Activated CD8-positive, alpha-beta memory T cell treated with anti-CD3 and anti-CD28 coated beads, Interleukin-2, amount 50 U/mL, for 24 hours (primary cell): ENCODE measurements at regions not wholly inside any gene's neighbourhood (a gene's known extent, or its start where the extent isn't known, plus 50 kb on each side); places are given as distances from the start of the nearest gene placed in this dataset.
A peak's percentile ranks its signal among the peaks of the same experiment; 100 is the strongest.

Source experiments
- DNase-seq: peaks from one replicate; pipeline ENCODE4 v3.0.0-alpha.2; 2020; ENCODE audit errors: extremely low read depth

DNA sequence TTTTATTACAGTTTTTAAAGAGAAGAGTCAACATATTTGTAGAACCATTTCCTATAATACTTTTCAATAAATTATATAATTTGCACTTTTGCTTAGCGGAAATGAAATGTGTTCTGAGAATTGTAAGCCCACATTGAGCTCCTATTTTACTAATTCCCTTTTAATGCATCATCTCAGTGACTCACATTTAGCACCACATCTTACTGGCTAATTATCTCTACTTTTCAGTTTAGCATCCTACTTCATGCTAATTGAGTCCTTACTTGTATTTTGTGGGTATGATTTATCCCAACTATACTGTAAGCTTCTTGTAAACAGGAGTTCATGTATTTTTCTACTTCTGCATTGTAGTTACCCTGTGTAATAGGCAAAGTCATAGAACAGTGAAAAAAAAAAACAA is 67.5 kb downstream of the TMX1 start:
- DNase-seq, result no peak

DNA sequence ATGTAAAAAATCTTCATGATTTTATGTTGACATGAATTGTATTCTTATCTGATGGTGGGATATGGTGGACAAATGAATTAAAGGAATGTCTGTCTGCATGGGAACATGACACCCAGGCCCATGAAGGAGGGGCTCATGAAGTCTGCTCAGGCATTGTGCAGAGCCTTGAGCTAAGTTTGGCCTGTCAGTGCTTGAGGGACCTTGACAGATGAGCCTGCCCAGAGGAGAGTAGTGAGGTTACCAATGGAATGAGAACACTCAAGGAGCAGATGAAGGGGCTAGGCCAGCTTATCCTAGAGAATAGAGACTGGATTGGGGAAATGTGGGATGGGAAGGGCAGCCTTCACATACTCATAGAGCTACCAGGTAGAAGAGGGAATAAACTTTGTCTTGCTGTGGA is 68.8 kb downstream of the TMX1 start:
- DNase-seq, result no peak

DNA sequence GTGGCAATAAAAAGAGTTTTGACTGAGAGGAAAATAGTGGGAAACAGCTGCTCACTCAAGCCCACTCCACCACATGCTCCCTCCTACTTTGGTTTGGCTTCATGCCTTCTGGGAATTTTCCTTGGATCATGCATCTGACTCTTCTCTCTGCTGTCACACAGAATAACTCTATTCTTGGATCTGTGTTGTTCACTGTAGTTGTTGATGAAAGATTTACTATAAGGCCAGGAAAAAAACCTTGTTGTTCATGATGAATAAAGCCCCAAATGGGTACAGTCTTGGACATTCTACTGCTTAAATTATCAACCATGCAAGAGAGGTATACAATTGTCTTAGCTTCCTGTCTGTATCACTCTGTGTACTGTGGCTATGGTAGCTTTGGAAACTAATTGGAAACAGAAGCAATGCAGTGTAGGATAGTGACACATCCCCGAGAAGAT is 70.5 kb downstream of the TMX1 start:
- no peak for DNase-seq

DNA sequence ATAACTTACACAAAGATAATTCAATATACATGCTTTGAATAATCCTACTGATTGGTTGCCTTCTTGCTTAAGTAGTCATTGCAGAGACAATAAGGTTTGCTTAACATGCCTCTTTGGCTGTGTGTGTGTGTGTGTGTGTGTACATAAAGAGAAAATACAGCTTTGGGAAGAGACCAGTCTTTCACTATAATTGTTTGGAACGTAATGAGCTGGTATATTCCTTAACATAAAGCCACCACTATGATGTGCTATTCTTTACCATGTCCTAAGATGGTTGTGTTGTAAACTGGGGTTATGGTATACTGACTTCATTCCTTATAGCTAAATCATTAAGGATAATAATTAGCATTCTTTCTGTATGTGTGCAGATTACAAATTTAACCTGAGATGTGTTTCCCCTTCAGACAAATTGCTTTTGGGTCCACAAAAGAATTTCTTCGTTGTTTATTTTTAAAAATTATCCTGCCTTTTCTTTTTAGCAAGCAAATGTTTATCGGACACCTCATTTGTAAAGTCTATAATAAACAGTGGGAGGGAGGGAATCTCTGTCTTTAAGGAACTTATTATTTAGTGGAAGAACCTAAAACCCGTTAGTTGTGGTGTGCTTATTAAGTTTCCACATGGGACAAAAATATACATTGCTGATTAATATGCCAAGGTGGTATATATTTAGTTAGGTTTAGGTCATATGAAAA is 74.4 kb downstream of the TMX1 start:
- no peak for DNase-seq

DNA sequence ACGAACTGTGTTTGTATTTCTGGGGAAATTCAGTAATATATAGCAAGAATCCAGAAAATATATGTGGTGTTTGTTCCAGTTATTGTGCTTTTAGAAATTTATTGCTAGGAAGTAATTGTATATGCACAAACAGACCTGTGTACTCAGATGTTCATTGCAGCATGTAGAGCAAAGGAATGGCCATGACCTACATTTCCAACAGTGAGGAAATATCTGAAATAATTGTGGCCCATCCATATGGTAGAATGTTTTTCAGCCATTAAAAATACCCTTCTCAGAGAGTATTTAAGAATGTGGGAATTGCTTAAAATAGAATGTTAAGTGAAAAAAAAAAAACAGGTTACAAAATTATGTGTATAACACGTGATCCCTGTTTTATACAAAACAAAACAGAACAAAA is 77.3 kb downstream of the TMX1 start:
- no peak for DNase-seq

DNA sequence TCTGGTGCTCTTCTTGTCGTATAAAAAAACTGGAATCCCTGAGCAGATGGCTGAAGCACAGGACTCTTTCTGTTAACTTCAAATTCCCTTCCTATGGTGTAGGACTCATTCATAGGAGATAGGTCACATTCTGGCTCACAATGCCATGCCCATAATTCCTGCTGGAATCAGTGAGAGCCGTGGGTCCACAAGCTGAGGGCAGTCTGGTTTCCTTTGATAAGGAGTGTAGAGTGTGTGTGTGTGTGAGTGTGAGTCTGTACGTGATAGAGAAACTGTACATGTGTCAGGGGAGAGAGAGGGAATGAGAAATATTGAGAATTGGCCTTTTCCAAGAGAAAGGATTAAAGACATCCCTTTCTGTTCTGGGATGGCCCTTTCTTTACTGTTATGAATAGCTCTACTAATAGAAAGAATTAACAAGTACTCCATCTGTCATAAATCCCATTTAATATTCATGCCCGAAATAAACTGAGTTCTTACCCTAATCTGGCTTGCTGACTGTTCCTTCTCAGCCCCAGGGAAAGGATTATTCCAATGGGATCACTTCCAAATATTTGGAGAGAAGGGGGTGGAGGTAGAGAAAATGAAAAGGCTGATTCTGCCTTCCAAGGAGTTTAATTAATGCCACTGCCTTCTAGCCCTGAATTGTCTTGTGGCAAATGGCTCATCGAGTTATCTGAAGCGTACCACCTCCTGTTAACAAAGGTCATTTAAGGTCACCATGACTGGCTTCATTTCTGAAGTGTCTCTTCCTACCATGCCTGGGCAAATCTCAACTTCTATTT is 79.0 kb downstream of the TMX1 start:
- DNase-seq, result no peak

DNA sequence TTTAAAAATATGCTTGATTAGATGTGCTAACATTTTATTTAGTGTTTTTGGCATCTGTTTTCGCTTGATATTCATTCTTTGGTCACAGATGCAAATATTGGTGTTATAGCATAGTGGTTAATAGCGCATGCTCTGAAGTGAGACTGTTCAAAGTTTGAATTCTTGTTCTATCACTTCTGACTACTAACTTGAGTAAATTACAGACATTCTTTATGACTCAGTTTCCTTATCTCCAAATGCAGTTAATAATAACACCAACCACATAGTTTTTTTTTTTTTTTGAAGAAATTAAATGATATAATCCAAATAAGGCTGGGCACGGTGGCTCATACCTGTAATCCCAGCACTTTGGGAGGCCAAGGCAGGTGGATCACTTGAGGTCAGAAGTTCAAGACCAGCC is 81.0 kb downstream of the TMX1 start:
- no peak for DNase-seq

DNA sequence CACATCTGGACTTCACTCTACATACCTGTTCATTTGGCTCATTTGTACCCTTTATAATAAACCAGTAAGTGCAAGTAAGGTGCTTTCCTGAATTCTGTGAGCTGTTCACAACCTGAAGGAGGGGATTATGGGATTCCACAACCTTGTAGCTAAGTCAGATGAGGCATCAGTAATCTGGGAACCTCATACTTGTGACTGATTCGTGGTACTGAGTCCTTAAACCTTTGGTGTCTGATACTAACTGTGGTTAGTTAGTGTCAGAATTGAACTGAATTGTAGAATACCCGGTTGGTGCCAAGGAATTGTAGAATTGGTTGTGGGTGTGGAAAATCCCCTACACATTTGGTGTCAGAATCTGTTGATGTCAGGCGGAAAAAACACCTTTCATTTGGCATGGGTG is 83.4 kb downstream of the TMX1 start:
- DNase-seq, result no peak

DNA sequence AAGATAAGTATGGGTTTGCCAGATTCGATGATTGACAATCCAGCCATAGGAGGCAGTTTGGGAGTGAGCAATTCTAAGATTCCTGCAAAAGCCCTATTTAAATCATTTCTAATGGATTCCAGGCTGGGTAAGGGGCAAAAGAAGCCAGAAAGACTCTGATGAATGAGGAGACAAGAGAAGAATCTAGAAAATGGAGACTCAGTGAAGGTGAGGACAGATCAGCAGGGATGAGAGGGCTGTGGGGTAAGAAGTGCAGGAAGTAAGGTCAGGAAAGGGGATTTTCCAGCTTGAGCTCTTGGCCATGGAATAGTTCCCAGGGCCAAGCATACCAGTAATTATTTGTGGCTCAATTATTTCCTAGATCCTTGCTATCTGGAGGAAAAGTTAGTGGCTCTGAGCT is 87.3 kb downstream of the TMX1 start:
- DNase-seq, result no peak

DNA sequence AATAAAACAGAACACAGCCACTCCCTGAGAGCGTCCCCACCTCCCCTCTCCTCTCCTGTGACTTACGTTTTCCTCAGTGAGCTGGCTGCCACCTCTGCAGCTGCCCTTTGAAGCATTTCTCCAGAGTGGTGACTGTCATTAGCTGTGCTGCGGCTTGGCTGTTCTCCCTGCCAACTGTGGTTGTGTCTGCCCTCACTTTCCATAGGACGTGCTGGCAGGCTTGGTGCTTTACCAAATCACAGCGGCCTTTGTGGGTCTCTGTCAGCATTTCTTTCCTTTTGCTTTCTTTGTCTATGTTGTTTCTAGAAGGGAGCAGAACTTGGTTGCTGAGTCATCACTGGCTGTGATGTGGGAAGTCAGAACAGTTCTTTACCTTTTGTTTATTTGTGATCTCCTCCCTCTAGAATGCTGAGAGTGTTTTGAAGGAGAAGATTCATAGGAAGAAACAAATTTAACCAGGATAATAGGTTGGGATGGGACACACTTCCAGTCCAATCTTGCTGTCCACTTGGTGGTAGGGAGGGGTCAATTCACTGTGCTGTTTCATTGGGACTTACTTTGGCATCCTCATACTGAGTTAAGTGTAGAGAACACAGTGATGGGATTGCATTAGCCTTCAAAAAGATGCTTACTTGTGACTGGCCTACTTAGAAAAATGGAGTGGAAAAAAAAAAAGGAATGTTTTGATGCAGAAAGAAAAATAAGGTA is 88.2 kb downstream of the TMX1 start:
- DNase-seq, result peak; percentile 5

DNA sequence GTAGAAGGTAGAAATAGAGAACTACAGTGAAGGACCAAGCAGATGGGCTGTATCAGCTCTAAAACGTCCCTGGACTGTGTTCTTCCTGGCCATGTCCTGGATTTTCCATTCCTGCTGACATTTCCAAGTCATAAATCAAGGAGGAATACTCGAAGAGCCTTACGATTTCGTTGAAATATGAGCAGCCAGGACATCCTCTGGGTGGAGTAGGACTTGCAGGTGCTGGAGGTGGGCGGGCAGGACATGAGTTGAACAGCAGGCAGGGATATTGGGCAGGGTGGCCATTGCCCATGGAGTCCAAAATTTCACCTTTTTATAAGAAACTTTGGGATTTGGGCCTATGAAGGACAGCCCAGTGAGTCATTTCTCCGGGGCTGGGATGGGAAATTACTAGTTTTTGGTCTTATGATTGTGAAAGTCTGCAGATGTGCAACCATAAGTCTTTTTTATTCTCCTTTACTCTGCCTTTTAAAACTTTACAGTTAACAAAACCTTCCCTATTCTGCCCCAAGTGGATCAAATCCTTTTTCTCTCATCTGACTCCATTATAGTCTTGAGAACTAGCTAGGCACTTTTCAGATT is 88.8 kb downstream of the TMX1 start:
- no peak for DNase-seq

DNA sequence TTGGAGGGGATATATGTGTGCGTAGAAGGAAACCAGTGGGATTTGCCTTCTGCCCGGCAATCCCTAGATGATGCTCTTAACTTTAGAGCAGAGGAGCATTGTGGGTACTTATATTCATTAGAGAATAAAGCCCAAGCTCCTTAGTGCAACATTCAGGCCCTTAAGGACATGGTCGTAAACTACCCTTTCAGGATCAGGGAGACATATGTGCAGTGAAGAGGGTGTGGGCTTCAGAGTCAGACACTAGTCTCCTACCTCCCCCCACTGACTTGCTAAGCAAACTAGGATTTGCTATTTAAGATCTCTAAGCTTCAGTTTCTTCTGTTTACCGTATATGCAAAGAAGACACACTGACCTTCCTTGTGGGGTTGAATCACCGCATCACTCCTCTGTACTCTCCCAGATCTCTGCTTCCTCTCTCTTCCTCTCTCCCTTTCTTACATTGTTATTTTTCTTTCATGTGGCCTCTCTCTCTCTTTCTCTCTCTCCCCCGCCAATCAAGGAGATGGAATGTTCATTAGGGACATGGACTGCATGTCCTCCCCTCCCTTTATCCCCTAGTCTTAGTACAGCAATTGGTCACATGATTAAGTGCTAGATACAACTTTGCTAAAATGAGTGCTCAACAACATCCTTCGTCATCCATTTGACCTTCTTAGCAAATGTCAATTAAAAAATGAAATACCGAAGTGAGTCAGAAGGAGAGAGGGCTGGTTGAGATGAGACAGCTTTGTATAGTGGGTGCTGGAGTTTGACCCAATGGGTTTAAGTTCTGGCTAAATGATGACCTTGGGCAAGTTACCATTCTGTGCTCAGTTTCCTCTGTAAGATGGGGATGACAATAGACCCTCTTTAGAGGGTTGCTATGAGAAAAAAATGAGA is 91.7 kb downstream of the TMX1 start:
- no peak for DNase-seq

DNA sequence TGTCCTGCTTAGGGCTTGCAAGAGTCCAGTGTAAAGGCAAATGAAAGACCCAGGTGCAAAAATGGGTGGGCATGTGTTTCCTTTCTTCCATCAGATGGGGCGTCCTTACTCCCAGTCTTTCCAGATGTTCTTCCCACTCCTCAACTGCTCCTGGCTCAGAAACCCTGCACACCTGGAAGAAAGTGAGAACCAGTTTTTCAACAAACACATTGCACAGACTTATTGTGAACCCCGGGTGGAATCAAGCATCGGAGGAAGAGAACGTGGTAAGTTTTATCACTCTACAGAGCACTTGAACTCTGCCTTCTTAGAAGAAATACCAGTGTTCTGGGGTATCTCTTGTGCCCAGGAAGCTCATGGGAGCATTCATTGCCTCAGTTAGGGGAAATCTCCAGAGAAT is 93.3 kb downstream of the TMX1 start:
- DNase-seq, result no peak

DNA sequence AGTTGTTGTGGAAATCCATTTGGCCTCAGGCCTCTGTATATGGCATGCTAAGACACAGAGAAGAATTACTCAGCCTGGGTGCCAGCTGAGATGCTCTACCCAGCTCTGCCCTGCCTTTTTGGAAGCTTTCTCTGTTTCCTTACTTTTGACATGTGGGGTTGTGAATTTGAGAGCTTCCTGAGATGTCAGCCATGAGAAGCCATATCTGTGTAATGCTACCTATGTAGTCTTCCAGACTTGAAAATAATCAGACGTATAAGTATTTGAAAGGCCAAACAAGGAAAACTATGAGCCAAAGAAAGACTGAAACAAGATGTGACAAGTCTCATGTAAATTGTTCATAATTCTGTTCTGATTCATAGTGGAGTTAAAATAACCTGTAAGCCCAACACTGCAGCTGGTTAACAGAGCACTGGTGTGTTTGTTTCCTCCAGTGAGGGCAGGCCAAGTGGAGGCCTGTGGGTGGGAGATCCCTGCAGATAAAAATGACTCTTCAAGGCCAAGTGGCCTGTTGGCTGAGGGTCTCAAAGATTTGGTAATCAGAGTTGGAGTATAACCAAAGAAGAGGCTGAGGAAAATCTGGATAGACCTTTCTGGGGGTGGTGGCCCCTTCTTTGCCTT is 94.0 kb downstream of the TMX1 start:
- no peak for DNase-seq

DNA sequence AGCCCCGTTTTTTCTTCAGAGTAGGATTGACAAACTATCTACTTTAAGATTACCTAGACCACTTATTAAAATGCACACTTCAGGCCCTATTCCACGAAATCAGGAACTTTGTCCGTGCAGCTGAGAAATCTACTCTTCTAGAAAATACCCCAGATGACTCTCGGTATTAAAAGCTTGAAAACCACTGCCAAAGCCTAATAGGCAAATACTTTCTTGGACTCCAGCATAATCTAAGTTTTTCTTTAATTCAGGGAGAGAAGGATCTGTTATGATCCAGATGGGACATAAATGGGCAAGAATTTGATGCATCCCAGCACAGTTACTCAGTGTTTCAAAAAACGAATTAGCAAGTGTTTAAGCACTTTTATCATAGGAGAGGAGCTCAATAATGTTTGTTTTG is 94.5 kb downstream of the TMX1 start:
- DNase-seq, result no peak

DNA sequence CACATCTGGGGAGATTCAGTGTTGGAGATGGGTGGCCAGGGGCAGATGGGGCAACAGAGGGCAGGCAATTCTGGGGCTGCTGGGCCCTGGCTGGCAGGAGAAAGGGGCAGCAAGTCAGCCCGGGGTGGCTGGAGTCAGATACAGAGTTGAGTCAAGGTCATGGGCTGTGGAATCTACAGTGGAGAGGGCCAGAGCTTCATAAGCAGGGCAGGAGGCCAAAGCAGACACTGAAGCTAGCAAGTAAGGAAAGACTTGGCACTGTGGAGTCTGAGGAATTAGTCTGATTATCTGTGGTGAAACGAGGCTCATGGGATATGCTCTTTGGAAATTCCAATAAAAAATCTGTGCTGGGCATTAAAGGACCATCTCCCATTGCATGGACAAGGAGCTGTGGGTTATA is 95.5 kb downstream of the TMX1 start:
- no peak for DNase-seq

DNA sequence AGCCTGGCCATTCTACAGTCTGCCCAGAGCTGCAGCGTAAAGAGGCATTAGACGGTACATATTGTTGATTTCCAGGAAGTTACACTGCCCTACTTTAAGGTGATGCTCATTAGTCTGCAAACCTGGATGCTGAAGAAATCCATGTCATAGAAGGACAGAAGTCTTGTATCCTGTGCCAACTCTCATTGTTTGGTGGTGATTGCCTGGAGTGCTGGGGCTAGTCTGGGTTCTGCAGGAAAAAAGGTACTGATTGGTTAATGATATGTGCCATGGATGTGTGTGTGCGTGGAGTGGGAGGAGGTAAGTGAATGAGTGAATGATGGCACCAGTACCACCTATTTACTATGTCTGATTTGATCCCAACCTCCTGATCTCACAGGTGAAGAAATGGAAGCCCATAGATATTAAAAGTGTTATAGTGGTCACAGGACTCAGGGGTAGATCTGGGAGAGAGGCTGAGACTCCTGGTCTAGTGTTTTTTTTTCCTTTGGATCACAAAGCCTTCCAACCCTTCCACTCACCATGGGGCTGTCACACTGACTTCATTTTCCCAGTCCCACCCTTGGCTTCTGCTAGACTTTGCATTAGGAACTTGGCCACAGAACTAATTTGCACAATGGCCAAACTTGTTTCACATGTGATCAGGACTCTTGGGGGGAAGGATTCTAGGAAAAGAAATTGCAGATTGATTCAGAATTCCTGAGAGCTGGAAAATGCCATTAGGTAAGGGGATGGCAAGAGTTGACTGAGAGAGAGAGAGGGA is 96.1 kb downstream of the TMX1 start:
- DNase-seq, result no peak

DNA sequence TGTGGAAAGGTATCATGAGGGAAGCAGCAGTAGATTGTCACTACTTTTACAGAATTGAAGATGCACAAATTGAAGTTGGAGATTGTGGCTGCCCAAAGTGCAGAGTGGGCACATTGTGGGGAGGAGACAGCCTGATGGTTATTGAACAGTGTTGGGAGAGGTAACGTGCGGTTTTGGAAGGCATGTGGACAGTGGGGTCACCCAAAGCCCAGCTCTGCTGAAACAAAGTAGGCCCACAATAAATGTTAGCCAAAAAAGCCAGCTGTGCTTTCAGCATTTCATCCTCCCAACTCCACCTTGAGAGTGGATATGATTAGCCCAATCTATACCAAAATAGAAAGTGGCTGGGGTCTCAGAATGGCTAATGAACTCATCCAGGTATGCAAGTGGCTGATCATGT is 96.7 kb downstream of the TMX1 start:
- DNase-seq, result no peak

DNA sequence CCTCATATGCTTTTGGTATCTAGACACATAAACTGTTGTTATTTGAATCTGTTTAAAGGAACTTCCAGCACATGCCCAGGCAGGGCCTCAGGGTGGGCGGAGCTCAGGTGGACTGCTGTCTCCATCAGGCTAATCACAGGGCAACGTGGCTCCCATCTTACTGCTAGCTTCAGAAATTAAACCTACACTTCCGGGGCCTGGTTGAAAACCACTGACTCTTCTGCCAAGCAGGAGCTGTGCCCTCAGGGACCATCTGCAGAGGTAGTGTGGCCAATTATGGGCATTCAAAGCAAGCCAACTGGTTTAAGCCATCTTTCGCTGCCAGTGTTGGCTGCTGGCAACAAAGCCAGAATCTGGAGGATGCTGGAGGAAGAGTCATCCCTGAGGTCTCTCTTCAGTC is 97.5 kb downstream of the TMX1 start:
- DNase-seq, result no peak

DNA sequence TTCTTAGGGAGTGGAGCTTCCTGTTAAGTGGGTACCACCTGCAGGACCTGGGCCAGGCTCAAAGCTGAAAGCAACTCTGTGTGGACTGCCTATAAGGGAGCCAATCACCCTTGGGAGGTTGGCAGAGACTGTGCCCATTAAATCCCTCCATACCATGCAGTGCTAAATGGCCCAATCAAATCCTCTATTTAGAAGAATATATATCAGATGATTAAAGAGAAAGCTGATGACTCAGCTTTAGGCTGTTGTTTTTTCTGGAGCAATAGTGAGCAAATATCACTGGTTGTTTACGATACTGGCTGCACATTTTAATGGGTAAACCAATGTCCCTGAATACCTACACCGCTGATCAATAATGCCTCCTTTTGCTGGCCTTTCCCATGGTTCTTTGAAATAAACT is 101.3 kb downstream of the TMX1 start:
- no peak for DNase-seq
